NB4 (cell line): ENCODE measurements at regions not wholly inside any gene's neighbourhood (a gene's known extent, or its start where the extent isn't known, plus 50 kb on each side); places are given as distances from the start of the nearest gene placed in this dataset.

Experiments used
- DNase-seq: peaks from one replicate; pipeline ENCODE4 v3.0.0; 2010; ENCODE audit warnings: low read depth
- H3K4me3 ChIP-seq: one replicate; pipeline ENCODE4 v1.5.1; 2011; ENCODE audit warnings: mild to moderate bottlenecking, low read depth, low read length, moderate library complexity
- MYC ChIP-seq: IDR thresholded peaks from 2 replicates; pipeline ENCODE4 v1.6.1; 2011; ENCODE audit warnings: low read depth, low read length
- POLR2A ChIP-seq: IDR thresholded peaks from 2 replicates; pipeline ENCODE4 v1.6.1; 2011; ENCODE audit warnings: mild to moderate bottlenecking; ENCODE audit not compliant: insufficient read length; ENCODE audit errors: extremely low read depth
- TF ChIP-seq, protein P1 (sequence below): IDR thresholded peaks from 2 replicates; pipeline ENCODE4 v1.6.1; 2011; ENCODE audit warnings: low read depth, low read length
- TF ChIP-seq, protein P2 (sequence below): IDR thresholded peaks from one replicate; pipeline ENCODE4 v1.5.1; 2012; ENCODE audit warnings: low read depth, low read length

DNA sequence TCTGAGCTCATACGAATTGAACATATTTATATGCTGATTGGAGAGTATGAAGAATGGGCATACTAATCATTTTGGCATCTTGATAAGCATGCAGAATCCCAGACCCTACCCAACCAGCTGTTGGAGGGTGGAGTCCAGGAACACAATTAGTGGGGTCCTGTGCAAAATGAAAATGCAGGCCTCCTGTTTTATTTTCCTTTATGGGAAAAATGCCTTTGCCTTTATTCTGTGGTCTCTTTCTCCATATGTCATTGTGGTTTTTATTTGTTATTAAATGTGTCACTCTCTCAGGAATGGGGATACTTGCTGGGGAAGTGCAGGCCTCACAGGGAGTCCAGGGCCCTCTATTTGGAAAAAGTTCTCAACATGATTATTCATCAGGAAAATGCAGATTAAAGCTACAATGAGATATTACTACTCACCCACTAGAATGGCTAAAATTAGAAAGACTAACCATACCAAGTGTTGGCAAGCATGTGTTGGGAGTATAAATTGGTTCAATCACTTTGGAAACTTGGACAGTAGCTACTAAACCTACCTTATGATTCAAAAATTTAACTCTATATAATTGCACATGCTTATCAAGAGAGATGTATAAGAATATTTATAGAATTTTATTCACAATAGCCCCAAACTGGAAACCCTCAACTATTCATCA, 185.1 kb upstream of the FOXN2 start:
- no peak overlapping the region for H3K4me3 ChIP-seq
- no peak for DNase-seq
- TF ChIP-seq POLR2A (no peak), MYC (no peak)
- TF ChIP-seq, protein P1, sequence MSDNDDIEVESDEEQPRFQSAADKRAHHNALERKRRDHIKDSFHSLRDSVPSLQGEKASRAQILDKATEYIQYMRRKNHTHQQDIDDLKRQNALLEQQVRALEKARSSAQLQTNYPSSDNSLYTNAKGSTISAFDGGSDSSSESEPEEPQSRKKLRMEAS = no peak
- TF ChIP-seq, protein P2, sequence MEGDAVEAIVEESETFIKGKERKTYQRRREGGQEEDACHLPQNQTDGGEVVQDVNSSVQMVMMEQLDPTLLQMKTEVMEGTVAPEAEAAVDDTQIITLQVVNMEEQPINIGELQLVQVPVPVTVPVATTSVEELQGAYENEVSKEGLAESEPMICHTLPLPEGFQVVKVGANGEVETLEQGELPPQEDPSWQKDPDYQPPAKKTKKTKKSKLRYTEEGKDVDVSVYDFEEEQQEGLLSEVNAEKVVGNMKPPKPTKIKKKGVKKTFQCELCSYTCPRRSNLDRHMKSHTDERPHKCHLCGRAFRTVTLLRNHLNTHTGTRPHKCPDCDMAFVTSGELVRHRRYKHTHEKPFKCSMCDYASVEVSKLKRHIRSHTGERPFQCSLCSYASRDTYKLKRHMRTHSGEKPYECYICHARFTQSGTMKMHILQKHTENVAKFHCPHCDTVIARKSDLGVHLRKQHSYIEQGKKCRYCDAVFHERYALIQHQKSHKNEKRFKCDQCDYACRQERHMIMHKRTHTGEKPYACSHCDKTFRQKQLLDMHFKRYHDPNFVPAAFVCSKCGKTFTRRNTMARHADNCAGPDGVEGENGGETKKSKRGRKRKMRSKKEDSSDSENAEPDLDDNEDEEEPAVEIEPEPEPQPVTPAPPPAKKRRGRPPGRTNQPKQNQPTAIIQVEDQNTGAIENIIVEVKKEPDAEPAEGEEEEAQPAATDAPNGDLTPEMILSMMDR = no peak

DNA sequence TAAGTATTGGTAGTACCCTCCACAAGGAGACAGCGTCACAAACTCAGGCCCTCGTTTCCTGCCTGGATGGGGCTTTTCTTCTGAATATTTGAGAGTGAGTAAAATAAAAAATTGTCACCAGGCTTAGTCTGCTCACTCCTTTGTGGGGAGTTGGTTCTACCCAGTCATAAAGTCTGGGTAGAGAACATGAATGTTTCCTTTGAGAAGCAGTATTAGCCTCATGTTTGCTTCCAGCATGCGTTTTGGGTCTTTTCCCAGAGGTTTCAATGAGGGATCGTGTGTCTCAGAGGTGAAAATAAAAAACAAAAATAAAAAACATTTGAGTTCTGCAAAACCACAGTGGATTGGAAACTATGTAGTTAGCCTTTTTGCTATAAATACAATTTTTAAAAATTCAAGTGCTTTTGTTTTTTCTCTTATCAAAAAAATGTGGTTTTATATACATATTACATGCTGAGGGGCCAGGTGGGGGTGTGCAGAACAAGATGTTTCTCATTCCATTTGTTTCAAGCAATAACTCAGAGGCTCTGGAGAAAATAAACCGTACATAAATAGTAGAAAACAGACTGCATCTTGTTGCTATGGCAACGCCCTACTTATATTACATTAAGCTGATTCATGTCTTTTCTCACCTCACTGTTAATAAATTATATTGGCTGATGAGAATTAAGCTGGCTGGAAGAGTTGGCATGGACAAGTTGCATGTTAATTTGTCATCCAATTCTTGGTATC, 182.8 kb upstream of the FOXN2 start:
- H3K4me3 ChIP-seq = no peak overlapping the region
- TF ChIP-seq, protein P2 = no peak
- TF ChIP-seq POLR2A (no peak), MYC (no peak)
- TF ChIP-seq, protein P1 = no peak
- DNase-seq = no peak

DNA sequence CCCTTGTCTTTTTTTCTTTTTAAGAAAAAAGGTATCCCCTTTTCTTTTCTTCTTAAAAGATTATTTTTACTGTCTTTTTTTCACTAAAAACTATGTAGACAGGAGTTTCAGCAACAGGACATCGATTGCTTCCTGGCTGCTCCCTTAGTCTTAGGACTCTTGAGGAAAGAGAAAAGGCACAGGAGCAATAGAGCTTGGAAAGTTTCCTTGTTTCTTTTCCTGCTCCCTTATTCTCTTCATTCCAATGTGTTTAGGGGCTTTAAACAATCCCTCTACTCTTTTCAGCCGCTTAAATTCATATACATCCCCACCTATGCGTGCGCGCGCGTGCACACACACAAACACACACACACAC, 182.2 kb upstream of the FOXN2 start:
- no peak overlapping the region for H3K4me3 ChIP-seq
- TF ChIP-seq MYC (no peak), POLR2A (no peak)
- TF ChIP-seq, protein P1 = no peak
- TF ChIP-seq, protein P2 = no peak
- DNase-seq = no peak

DNA sequence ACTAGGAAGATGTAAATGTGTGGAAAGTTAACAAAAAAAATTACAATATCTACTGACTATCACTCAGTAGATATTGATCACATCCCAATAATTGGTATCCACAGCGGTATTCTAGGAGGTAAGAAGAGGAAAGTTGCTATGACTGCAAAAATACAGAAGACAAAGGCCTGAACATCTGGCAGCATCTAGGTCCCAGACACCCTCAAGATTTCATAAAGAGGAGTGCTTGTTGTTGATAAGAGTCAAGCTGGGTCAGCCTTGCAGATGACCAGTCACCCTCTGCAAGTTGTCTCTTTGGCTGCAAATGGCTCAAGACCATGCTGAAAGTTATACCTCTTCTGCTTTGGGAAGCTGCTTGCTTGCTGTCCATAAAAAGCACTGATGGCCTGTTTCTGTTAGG, 179.8 kb upstream of the FOXN2 start:
- TF ChIP-seq MYC (no peak), POLR2A (no peak)
- TF ChIP-seq, protein P1 = no peak
- TF ChIP-seq, protein P2 = no peak
- no peak for DNase-seq
- H3K4me3 ChIP-seq = no peak overlapping the region

DNA sequence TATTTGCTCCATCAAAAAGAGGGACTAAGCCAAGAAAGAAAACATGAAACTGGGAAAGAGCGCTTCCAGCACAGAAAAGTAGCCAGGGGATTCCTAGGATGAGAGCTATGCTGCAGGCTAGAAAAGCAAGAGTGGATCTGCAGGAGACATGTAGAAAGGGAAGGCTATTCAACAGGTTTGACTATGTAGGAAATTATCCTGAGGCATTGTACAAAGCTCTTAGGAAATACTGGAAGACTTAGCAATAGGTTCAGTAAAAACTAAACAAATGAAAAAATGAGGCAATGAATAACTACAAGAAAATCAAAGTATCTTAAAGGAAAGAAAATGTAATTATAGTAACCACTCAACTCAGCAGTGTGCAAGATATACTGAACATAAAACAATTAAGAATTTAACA, 178.7 kb upstream of the FOXN2 start:
- TF ChIP-seq, protein P2 = no peak
- TF ChIP-seq, protein P1 = no peak
- TF ChIP-seq POLR2A = no peak
- no peak for TF ChIP-seq MYC
- H3K4me3 ChIP-seq = no peak overlapping the region
- DNase-seq = no peak
